ENCODE measurements at regions not wholly inside any gene's neighbourhood (a gene's known extent, or its start where the extent isn't known, plus 50 kb on each side); places are given as distances from the start of the nearest gene placed in this dataset.

DNA sequence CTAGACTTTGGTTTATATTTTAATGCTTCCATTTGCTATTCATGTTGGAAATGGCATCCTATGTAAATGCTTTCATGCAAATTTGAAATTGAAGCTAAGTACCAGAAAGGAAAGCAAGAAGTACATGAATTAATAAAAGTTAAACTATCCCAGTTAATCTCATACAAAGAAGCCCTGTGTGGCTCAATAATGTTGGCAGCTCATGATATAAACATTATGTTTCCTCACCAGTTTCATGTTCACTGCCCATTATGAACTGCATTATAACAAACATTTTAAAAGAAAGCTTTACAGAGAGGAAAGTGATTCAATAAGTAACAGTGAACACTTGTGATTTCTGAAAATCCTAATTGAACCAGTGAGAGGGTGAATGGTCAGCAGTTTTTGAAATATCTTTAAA lies 62.9 kb upstream of the ROBO2 start:
- Histone ChIP-seq H3K27me3 (replicated peaks in 1 of 4; ENCODE audit: control insufficient read depth in 3 of 4, extremely low read depth in 1 of 4, insufficient read depth in 3 of 4, low read length in 3 of 4) (no peaks in the 10 kb centered on the region), H3K79me2 (ENCODE audit: control insufficient read depth in 1 of 2, insufficient read depth in 2 of 2, low read length in 2 of 2) (no peaks in the 10 kb centered on the region), H3K27ac (ENCODE audit: low read depth, low read length) (no peak overlapping the region), H3K18ac (ENCODE audit: extremely low read depth, low read length) (no peak overlapping the region), H3K79me1 (ENCODE audit: low read depth, low read length) (no peaks in the 10 kb centered on the region), H3K9ac (replicated peaks in 1 of 4; ENCODE audit: extremely low read depth in 1 of 4, low read depth in 3 of 4, low read length in 3 of 4) (no peak overlapping the region), H3K23ac (ENCODE audit: insufficient read length) (no peak overlapping the region), H2BK5ac (ENCODE audit: low read depth, low read length) (no peak overlapping the region), H3K4me1 (replicated peaks in 1 of 4; ENCODE audit: control insufficient read depth in 3 of 4, insufficient read depth in 4 of 4, low read length in 3 of 4) (peaks cover 0 to 2% (median 0%) of the 10 kb centered on the region in 4 experiments; a peak in 1 of 7 replicates), H4K5ac (ENCODE audit: insufficient read length, low read depth, low read length) (no peak overlapping the region), H2BK20ac (ENCODE audit: low read length) (no peak overlapping the region), H2AK5ac (ENCODE audit: low read depth, low read length) (no peak overlapping the region), H2BK120ac (replicated peaks; ENCODE audit: low read depth, low read length) (no peak overlapping the region), H3K9me3 (ENCODE audit: insufficient read depth in 2 of 2, low read depth in 1 of 2, low read length in 1 of 2) (no peaks in the 10 kb centered on the region), H3K4me2 (ENCODE audit: insufficient read depth in 1 of 2, low read depth in 2 of 2, low read length in 2 of 2) (no peak overlapping the region), H4K91ac (replicated peaks; ENCODE audit: insufficient read length, low read length) (no peak overlapping the region), H3K4ac (replicated peaks; ENCODE audit: insufficient read length, low read depth, low read length) (no peak overlapping the region), H4K8ac (ENCODE audit: extremely low read depth, insufficient read depth, low read length) (no peak overlapping the region), H3K23me2 (ENCODE audit: low read depth, low read length) (no peaks in the 10 kb centered on the region), H3K4me3 (ENCODE audit: extremely low read depth in 1 of 4, insufficient read depth in 2 of 4, low read depth in 3 of 4, low read length in 4 of 4) (no peak overlapping the region), H2BK12ac (ENCODE audit: low read depth, low read length) (no peak overlapping the region), H2BK15ac (ENCODE audit: low read length) (no peak overlapping the region), H2AFZ (ENCODE audit: low read length) (no peak overlapping the region), H3K56ac (replicated peaks; ENCODE audit: insufficient read length, low read depth, low read length) (no peak overlapping the region), H3K36me3 (ENCODE audit: control insufficient read depth in 2 of 4, insufficient read depth in 4 of 4, low read length in 3 of 4) (no peaks in the 10 kb centered on the region), H3K14ac (ENCODE audit: insufficient read length) (no peak overlapping the region), H4K20me1 (replicated peaks in 1 of 2; ENCODE audit: control insufficient read depth in 1 of 2, insufficient read depth in 2 of 2, low read length in 2 of 2) (no peaks in the 10 kb centered on the region)
- TF ChIP-seq RNF2 (IDR thresholded peaks at IDR 0.05; ENCODE audit: borderline replicate concordance, low read depth, low read length, missing control alignments, poor library complexity, severe bottlenecking) (no peak), YY1 (IDR thresholded peaks at IDR 0.05; ENCODE audit: low read depth, low read length) (no peak), TAF7 (optimal IDR thresholded peaks at IDR 0.05; ENCODE audit: borderline replicate concordance, low read depth, low read length) (no peak), FOSL1 (IDR thresholded peaks at IDR 0.05; ENCODE audit: insufficient read depth, low read depth, low read length) (no peak), KDM5A (IDR thresholded peaks at IDR 0.05; ENCODE audit: low read length) (no peak), NANOG (IDR thresholded peaks at IDR 0.05; ENCODE audit: insufficient read depth, low read depth, low read length, poor library complexity, severe bottlenecking) (no peak), BACH1 (IDR thresholded peaks at IDR 0.05; ENCODE audit: low read length) (no peak), TAF1 (IDR thresholded peaks at IDR 0.05; ENCODE audit: low read depth, low read length) (no peak), CHD2 (IDR thresholded peaks at IDR 0.05; ENCODE audit: low read length) (no peak), SRF (IDR thresholded peaks at IDR 0.05; ENCODE audit: low read depth, low read length) (no peak), HDAC2 (IDR thresholded peaks at IDR 0.05; ENCODE audit: borderline replicate concordance in 1 of 2, low read depth in 2 of 2, low read length in 2 of 2) (no peak), RAD21 (IDR thresholded peaks at IDR 0.05 in 1 of 2, conservative IDR thresholded peaks at IDR 0.05 in 1 of 2; ENCODE audit: low read depth in 2 of 2, low read length in 2 of 2) (no peak)
- ChIA-PET CTCF (ENCODE audit: partially characterized antibody) (no interaction called here), POLR2A (ENCODE audit: partially characterized antibody) (no interaction called here)
- no peak for FAIRE-seq
- no peak for DNase-seq (ENCODE audit: low read depth in 1 of 2, low spot score in 2 of 2)

All from H1 (cell line).